A549 (cell line): ENCODE measurements at regions not wholly inside any gene's neighbourhood (a gene's known extent, or its start where the extent isn't known, plus 50 kb on each side); places are given as distances from the start of the nearest gene placed in this dataset.

Experiments
- BHLHE40 ChIP-seq: IDR thresholded peaks from 2 replicates; pipeline ENCODE4 v1.6.1; 2012; ENCODE audit warnings: low read depth, low read length, inconsistent platforms
- CEBPB ChIP-seq, 2 experiments: fragments of >200 bp in 1 of 2; sonication (Bioruptor Twin) in 1 of 2; formaldehyde crosslinking in 1 of 2; IDR thresholded peaks; 2 replicates each; pipeline ENCODE4 v1.6.1; 2012 to 2016
- CHD4 ChIP-seq: fragments of 200-600 bp; sonication (generic); IDR thresholded peaks from 2 replicates; pipeline ENCODE4 v1.6.1; 2016; ENCODE audit warnings: antibody characterized with exemption, mild to moderate bottlenecking, borderline replicate concordance
- EHMT2 ChIP-seq: fragments of 200-600 bp; sonication (generic); IDR thresholded peaks from 2 replicates; pipeline ENCODE4 v1.6.1; 2016; ENCODE audit warnings: antibody characterized with exemption, low read depth, mild to moderate bottlenecking, moderate library complexity
- JUN ChIP-seq, 2 experiments: fragments of >200 bp; sonication (Bioruptor Twin); formaldehyde crosslinking; IDR thresholded peaks; 2 replicates in 1 of 2; 3 replicates in 1 of 2; pipeline ENCODE4 v1.6.1; 2016 to 2017
- JUNB ChIP-seq: fragments of >200 bp; sonication (Bioruptor Twin); formaldehyde crosslinking; IDR thresholded peaks from 2 replicates; pipeline ENCODE4 v1.6.1; 2016
- KDM1A ChIP-seq: fragments of 200-600 bp; sonication (generic); IDR thresholded peaks from 2 replicates; pipeline ENCODE4 v1.6.1; 2016; ENCODE audit warnings: low read depth, mild to moderate bottlenecking
- MYC ChIP-seq: IDR thresholded peaks from 2 replicates; pipeline ENCODE4 v1.6.1; 2012; ENCODE audit warnings: mild to moderate bottlenecking, inconsistent platforms, low read length, improper control_type of control experiment, borderline replicate concordance
- POLR2A ChIP-seq: IDR thresholded peaks from 2 replicates; pipeline ENCODE4 v1.6.1; 2012; ENCODE audit warnings: mild to moderate bottlenecking, low read length
- RAD21 ChIP-seq, 2 experiments: fragments of >200 bp in 1 of 2; sonication (Bioruptor Twin) in 1 of 2; formaldehyde crosslinking in 1 of 2; IDR thresholded peaks in 1 of 2; conservative IDR thresholded peaks in 1 of 2; 2 replicates in 1 of 2; 3 replicates in 1 of 2; pipeline ENCODE4 v1.6.1; 2012 to 2018; ENCODE audit warnings: inconsistent platforms in 1 of 2
- RCOR1 ChIP-seq: fragments of 150-350 bp; IDR thresholded peaks from 2 replicates; pipeline ENCODE4 v1.6.1; 2014; ENCODE audit warnings: antibody characterized with exemption, low read length, low read depth
- SMC3 ChIP-seq: fragments of >200 bp; sonication (Bioruptor Twin); formaldehyde crosslinking; IDR thresholded peaks from 3 replicates; pipeline ENCODE4 v1.6.1; 2018; ENCODE audit warnings: inconsistent platforms
- ZSCAN20 ChIP-seq: fragments of 250-450 bp; sonication (Bioruptor Pico); IDR thresholded peaks from 2 replicates; pipeline ENCODE4 v1.8.0; 2022; ENCODE audit warnings: mild to moderate bottlenecking, moderate library complexity
- TF ChIP-seq, protein P1 (sequence below): fragments of >200 bp; sonication (Bioruptor Twin); formaldehyde crosslinking; IDR thresholded peaks from 3 replicates; pipeline ENCODE4 v1.5.1; 2016

DNA sequence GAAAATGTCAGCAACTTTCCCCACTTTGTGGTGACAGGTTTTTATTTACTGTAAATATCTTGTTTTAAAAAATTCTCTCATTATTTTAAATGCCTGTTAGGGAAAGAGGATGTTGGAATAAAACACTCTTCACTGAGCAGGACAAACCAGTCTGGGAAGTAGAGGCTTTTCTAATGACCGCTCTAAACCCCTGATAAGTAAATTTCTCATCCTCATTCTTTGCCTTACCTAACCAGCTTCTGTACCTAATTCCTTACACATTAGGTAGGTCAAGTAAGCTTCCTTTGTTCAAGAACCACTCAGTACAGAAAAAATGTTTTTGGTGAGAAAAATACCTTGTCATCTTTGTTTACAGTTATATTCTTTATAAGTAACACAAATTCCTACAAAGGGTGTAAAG, 143.6 kb downstream of the GPR85 start:
- no peak for TF ChIP-seq ZSCAN20 (CRISPR knock-in tag)
- TF ChIP-seq JUN (IDR thresholded peaks at IDR 0.05) = no peak
- no peak for TF ChIP-seq EHMT2
- no peak for TF ChIP-seq JUNB
- TF ChIP-seq KDM1A = no peak
- TF ChIP-seq, protein P1, sequence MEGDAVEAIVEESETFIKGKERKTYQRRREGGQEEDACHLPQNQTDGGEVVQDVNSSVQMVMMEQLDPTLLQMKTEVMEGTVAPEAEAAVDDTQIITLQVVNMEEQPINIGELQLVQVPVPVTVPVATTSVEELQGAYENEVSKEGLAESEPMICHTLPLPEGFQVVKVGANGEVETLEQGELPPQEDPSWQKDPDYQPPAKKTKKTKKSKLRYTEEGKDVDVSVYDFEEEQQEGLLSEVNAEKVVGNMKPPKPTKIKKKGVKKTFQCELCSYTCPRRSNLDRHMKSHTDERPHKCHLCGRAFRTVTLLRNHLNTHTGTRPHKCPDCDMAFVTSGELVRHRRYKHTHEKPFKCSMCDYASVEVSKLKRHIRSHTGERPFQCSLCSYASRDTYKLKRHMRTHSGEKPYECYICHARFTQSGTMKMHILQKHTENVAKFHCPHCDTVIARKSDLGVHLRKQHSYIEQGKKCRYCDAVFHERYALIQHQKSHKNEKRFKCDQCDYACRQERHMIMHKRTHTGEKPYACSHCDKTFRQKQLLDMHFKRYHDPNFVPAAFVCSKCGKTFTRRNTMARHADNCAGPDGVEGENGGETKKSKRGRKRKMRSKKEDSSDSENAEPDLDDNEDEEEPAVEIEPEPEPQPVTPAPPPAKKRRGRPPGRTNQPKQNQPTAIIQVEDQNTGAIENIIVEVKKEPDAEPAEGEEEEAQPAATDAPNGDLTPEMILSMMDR = no peak
- TF ChIP-seq RAD21 (conservative IDR thresholded peaks at IDR 0.05 in 1 of 2, IDR thresholded peaks at IDR 0.05 in 1 of 2) = no peak
- TF ChIP-seq BHLHE40 = no peak
- no peak for TF ChIP-seq CEBPB (IDR thresholded peaks at IDR 0.05)
- no peak for TF ChIP-seq POLR2A
- no peak for TF ChIP-seq CHD4
- no peak for TF ChIP-seq RCOR1
- TF ChIP-seq MYC = no peak
- TF ChIP-seq SMC3 = no peak
